ENCODE measurements at regions not wholly inside any gene's neighbourhood (a gene's known extent, or its start where the extent isn't known, plus 50 kb on each side); places are given as distances from the start of the nearest gene placed in this dataset.

- CTCF ChIA-PET (ENCODE audit: partially characterized antibody): interaction anchor here (1.6 kb wide), 1 partner anchor 92 kb away, joined by 3 read pairs; no protein-coding TSS in a partner anchor
- Histone ChIP-seq H2BK12ac (ENCODE audit: low read depth, low read length) (no peak overlapping the region), H3K14ac (ENCODE audit: insufficient read length) (no peak overlapping the region), H3K9ac (replicated peaks in 1 of 4; ENCODE audit: extremely low read depth in 1 of 4, low read depth in 3 of 4, low read length in 3 of 4) (no peak overlapping the region), H3K27ac (ENCODE audit: low read depth, low read length) (no peak overlapping the region), H2BK120ac (replicated peaks; ENCODE audit: low read depth, low read length) (no peak overlapping the region), H4K5ac (ENCODE audit: insufficient read length, low read depth, low read length) (no peak overlapping the region), H3K23ac (ENCODE audit: insufficient read length) (no peak overlapping the region), H2BK20ac (ENCODE audit: low read length) (no peak overlapping the region), H3K23me2 (ENCODE audit: low read depth, low read length) (no peaks in the 10 kb centered on the region), H3K4me3 (ENCODE audit: extremely low read depth in 1 of 4, insufficient read depth in 2 of 4, low read depth in 3 of 4, low read length in 4 of 4) (no peak overlapping the region), H3K4ac (replicated peaks; ENCODE audit: insufficient read length, low read depth, low read length) (no peak overlapping the region), H3K4me2 (ENCODE audit: insufficient read depth in 1 of 2, low read depth in 2 of 2, low read length in 2 of 2) (no peak overlapping the region), H3K18ac (ENCODE audit: extremely low read depth, low read length) (no peak overlapping the region), H4K8ac (ENCODE audit: extremely low read depth, insufficient read depth, low read length) (no peak overlapping the region), H3K56ac (replicated peaks; ENCODE audit: insufficient read length, low read depth, low read length) (no peak overlapping the region), H3K79me2 (ENCODE audit: control insufficient read depth in 1 of 2, insufficient read depth in 2 of 2, low read length in 2 of 2) (no peaks in the 10 kb centered on the region), H3K4me1 (replicated peaks in 1 of 4; ENCODE audit: control insufficient read depth in 3 of 4, insufficient read depth in 4 of 4, low read length in 3 of 4) (peaks cover 0 to 7% (median 3%) of the 10 kb centered on the region in 4 experiments; a peak in 2 of 7 replicates), H3K9me3 (ENCODE audit: insufficient read depth in 2 of 2, low read depth in 1 of 2, low read length in 1 of 2) (no peaks in the 10 kb centered on the region), H3K27me3 (replicated peaks in 1 of 4; ENCODE audit: control insufficient read depth in 3 of 4, extremely low read depth in 1 of 4, insufficient read depth in 3 of 4, low read length in 3 of 4) (no peaks in the 10 kb centered on the region), H2BK5ac (ENCODE audit: low read depth, low read length) (no peak overlapping the region), H2AK5ac (ENCODE audit: low read depth, low read length) (no peak overlapping the region), H4K20me1 (replicated peaks in 1 of 2; ENCODE audit: control insufficient read depth in 1 of 2, insufficient read depth in 2 of 2, low read length in 2 of 2) (no peaks in the 10 kb centered on the region), H2AFZ (ENCODE audit: low read length) (no peak overlapping the region), H2BK15ac (ENCODE audit: low read length) (no peak overlapping the region), H4K91ac (replicated peaks; ENCODE audit: insufficient read length, low read length) (no peak overlapping the region), H3K79me1 (ENCODE audit: low read depth, low read length) (no peaks in the 10 kb centered on the region), H3K36me3 (ENCODE audit: control insufficient read depth in 2 of 4, insufficient read depth in 4 of 4, low read length in 3 of 4) (no peaks in the 10 kb centered on the region)
- 94% methylated on average over 5 of the region's 5 CpGs; no CpG with 5 or more reads in 1 of the 2 experiments for WGBS, 2 experiments (ENCODE audit: extremely low coverage in 1 of 2, insufficient coverage in 1 of 2, insufficient read length in 1 of 2, insufficient replicate concordance in 2 of 2, low coverage in 1 of 2, low lambda C conversion rate in 2 of 2, missing lambda C conversion rate in 1 of 2)
- FAIRE-seq (no peak), DNase-seq (ENCODE audit: low read depth in 1 of 2, low spot score in 2 of 2) (no peak)
- POLR2A ChIA-PET (ENCODE audit: partially characterized antibody): no interaction called here
- TF ChIP-seq CTBP2 (IDR thresholded peaks at IDR 0.05; ENCODE audit: borderline replicate concordance, insufficient read depth, insufficient read length, low read length): no peak
- TF ChIP-seq BCL11A (IDR thresholded peaks at IDR 0.05; ENCODE audit: low read depth in 2 of 2, low read length in 2 of 2): no peak
- no peak for TF ChIP-seq BRCA1 (IDR thresholded peaks at IDR 0.05; ENCODE audit: low read depth, low read length)
Observed at GRCh38 chr17:70675070-70675590, 505.8 kb downstream of the KCNJ2 start.
